H1 (cell line): ENCODE measurements at regions not wholly inside any gene's neighbourhood (a gene's known extent, or its start where the extent isn't known, plus 50 kb on each side); places are given as distances from the start of the nearest gene placed in this dataset.

ENCODE experiments used
- CHD7 ChIP-seq: fragments of 300-600 bp; sonication (generic); IDR thresholded peaks from 2 replicates; pipeline ENCODE4 v1.7.1; 2012; ENCODE audit warnings: low read length, moderate library complexity, mild to moderate bottlenecking, inconsistent platforms; ENCODE audit not compliant: insufficient replicate concordance
- E2F6 ChIP-seq: IDR thresholded peaks from 2 replicates; pipeline ENCODE4 v1.6.1; 2012; ENCODE audit warnings: inconsistent platforms
- KDM1A ChIP-seq: fragments of 200-600, 300-600 bp; sonication (generic); IDR thresholded peaks from 2 replicates; pipeline ENCODE4 v1.7.1; 2016; ENCODE audit warnings: mild to moderate bottlenecking, low read length, borderline replicate concordance
- POU5F1 ChIP-seq: IDR thresholded peaks from 2 replicates; pipeline ENCODE4 v1.6.1; 2011; ENCODE audit warnings: low read depth, mild to moderate bottlenecking, low read length, moderate library complexity
- RAD21 ChIP-seq, 2 experiments: IDR thresholded peaks in 1 of 2; conservative IDR thresholded peaks in 1 of 2; 2 replicates each; pipeline ENCODE4 v1.6.1; 2011; ENCODE audit warnings: low read depth in 2 of 2, low read length in 2 of 2, improper control_type of control experiment in 1 of 2, inconsistent platforms in 1 of 2, mild to moderate bottlenecking in 1 of 2, moderate library complexity in 1 of 2
- RBBP5 ChIP-seq: IDR thresholded peaks from 2 replicates; pipeline ENCODE4 v1.7.1; 2012; ENCODE audit warnings: low read depth, mild to moderate bottlenecking, inconsistent platforms, low read length, moderate library complexity, borderline replicate concordance
- RNF2 ChIP-seq: fragments of 200-900, 300-1000 bp; sonication (generic); IDR thresholded peaks from 2 replicates; pipeline ENCODE4 v1.7.1; 2016; ENCODE audit warnings: borderline replicate concordance, low read depth, mild to moderate bottlenecking, antibody characterized with exemption, low read length; ENCODE audit not compliant: poor library complexity, severe bottlenecking; ENCODE audit errors: missing control alignments
- SP1 ChIP-seq: IDR thresholded peaks from 2 replicates; pipeline ENCODE4 v1.6.1; 2011; ENCODE audit warnings: low read depth, low read length
- SP2 ChIP-seq: IDR thresholded peaks from 2 replicates; pipeline ENCODE4 v1.6.1; 2012; ENCODE audit warnings: mild to moderate bottlenecking, low read length, inconsistent platforms
- SP4 ChIP-seq: IDR thresholded peaks from 2 replicates; pipeline ENCODE4 v1.6.1; 2012; ENCODE audit warnings: low read length, inconsistent platforms
- SRF ChIP-seq: IDR thresholded peaks from 2 replicates; pipeline ENCODE4 v1.6.1; 2011; ENCODE audit warnings: mild to moderate bottlenecking, low read depth, low read length, moderate library complexity

- TF ChIP-seq CHD7 (no peak), SP1 (no peak), RBBP5 (no peak), SP4 (no peak), E2F6 (no peak), KDM1A (no peak), POU5F1 (no peak), RAD21 (IDR thresholded peaks at IDR 0.05 in 1 of 2, conservative IDR thresholded peaks at IDR 0.05 in 1 of 2; ENCODE audit: low read depth in 2 of 2, low read length in 2 of 2) (no peak), RNF2 (no peak), SP2 (no peak), SRF (no peak)
Observed at GRCh38 chr2:22992441-22992840, 392.5 kb upstream of the KLHL29 start (continued).
